Stimulated activated CD4-positive, alpha-beta T cell treated with anti-CD3 and anti-CD28 coated beads, TNF-alpha, amount 100 ng/mL, for 48 hours (primary cell): ENCODE measurements at regions not wholly inside any gene's neighbourhood (a gene's known extent, or its start where the extent isn't known, plus 50 kb on each side); places are given as distances from the start of the nearest gene placed in this dataset.

Experiments
- DNase-seq, 3 donors: peaks; one replicate each; pipeline ENCODE4 v3.0.0-alpha.2; 2020; ENCODE audit warnings: low read depth in 3 of 3

DNA sequence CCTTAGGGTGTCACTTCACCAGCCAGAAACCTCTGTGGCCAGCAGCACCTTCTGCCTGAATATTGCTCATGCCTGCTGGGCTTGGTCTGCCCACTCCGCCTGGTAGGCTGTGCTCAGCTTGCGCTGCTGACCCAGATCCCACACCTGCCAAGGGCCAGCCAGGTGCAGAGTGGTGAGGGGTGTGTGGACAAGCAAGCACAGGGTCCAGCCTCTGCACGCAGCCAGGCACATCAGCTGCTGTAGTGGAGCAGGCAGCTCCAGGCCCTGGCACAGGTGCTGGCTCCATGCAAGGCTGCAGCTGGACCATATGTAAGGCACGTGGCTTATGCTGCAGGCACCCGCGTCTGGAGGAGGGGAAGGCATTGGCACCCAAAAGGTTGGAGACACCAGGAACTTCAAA lies 567.4 kb downstream of the INHBA start:
- DNase-seq: no peak

DNA sequence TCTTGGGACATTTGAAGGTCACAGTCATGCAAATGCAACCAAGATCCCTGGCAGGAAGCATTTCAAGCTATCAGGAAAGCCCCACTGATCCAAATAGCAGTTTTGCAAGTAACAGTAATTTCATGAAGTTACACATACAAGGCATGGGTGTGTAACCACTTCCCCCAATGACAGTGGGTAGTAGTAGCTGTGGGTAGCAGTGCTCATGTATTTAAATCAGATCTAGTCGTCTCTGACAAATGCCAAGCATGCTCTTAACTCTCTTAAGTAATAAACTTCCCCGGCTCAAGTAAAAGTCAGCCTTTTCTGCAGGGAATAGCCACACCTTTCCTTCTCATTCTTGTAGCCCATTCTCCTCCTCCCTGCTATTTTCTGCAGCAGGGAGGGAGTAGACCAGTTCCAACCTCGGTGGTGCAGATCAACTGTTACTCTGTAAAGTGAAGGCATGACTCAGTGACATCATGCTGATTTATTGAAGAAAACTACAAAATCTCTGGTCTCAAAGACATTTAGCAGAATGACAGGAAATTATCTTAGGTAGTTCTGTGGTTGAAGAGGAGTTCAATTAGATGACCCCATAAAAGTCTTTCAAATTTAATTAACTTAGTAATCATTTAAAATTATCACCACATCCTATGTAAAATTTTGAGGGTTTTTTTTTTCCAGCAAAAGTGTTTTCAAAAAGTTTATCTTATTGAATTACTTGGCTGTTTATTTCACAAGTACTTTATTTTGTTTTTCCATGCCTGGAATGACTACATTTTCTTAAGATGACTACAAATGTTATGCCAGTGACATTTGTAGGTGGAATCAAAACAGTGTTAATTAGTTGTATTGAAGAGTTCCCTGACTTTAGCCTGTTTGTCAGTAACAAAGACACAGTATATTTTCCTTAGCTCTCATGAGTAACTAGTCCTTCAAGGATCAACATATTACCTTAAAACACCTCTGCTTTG lies 568.3 kb downstream of the INHBA start:
- DNase-seq: no peak

DNA sequence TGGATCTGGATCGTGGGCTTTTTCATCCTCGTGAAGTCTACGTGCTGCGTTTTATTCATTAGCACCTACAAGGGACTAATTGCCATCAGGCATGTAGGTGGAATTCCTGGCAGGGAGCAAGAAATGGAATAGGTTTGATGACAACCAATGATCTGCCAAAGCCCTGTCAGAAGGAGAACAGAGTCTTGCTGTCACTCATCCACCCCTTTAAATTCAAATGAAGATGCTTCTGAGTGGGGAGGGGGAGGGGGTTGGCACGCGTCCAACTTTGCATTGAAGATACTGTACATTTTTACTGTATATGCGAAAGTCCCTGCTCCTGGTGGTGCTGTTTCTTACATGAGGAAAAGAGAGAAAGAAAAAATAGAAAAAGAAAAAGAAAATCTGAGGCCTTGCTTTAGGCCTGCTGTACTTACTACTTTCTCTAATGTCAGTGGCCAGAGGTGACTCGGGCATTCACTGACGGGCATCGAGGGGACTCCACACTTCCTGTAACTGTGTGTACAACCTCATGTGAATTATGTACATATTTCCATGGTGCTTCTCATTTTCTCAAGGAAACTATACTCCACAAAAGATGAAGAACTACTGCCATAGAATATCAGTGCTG lies 569.1 kb downstream of the INHBA start:
- no peak for DNase-seq

DNA sequence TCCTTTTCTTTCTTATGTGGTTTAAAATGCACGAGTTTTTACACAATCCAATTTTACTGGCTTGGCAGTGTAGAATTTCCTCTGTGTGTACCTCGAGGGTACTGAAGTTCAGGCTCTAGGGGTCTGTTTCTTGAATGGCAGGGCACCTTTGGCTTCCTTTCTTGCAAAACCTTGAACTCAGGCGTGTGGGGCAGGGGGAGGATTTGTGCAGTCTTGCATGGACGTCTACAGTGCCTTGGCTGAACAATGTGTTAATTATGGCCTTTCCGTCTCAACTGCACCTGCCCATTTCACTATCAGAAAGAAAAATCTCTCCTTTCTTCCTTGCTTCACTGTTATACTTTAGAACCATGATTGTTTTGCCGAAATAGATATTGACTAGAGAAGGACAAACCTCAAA lies 570.9 kb downstream of the INHBA start:
- DNase-seq: no peak

DNA sequence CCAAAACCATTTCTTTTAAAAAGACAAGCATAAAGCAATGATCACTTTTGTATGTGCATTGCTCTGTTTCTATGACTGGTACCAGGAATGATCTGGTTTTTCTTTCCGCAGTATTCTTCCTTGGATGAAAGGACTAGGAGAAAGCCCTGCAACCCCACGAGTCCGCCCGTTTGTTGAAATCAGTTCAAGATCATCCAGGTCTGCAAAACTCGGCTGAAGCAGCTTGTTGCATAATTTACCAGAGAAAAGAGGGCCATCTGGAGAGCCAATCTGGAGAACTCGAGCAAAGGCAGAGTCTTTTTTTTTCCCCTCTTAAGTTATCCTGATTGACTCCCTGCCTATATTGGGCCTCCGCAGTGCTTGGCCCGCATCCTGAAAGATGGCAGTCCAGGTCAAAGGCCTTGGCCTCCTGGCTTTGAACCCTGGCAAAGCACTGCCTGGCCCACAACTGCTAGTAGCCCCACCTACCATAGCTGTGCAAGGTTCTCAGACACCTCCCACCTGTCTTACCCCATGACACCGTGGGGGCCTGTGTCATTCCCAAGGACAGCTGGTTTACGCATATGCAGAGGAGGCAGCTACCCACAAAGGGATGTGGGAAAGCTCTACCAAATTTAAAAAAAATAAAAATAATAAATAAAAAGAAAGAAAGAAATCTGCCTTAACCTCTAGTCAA lies 572.2 kb downstream of the INHBA start:
- DNase-seq: no peak

DNA sequence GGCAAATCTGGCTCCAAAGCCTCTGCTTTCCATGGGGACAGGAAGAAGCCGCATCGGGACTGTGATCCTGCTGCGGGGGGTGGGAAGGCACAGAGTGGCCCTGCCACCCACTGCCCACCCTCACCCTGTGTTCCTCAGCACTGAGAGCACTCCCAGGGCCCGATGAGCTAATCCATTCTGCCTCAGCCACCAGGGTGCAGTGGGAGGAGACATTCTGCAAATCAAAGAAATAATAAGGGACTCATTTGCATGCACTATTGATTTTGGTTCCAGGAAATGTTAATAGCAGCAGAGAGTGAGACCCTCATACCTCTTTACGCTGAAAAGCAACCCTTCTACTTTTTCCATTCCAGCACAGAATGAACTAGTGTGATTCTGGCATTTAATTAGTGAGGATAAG lies 572.8 kb downstream of the INHBA start:
- no peak for DNase-seq

DNA sequence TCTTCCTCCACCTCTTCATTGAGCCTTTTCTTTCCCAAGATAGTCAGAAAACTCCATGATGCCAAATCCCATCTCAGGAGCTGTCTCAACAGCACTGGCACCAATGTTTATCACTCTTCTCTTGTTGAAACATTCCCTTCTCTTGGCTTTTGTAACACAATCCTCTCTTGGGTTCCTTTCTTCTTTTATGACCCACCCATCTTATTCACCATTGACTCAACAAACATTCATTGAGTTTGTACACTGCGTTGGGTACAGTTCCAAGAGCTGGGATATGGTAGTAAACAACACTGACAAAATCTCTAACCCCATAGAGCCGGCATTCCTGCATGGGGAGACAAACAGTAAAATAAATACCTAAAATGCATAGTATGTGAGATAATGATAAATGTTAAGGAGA lies 577.5 kb downstream of the INHBA start:
- DNase-seq: no peak

DNA sequence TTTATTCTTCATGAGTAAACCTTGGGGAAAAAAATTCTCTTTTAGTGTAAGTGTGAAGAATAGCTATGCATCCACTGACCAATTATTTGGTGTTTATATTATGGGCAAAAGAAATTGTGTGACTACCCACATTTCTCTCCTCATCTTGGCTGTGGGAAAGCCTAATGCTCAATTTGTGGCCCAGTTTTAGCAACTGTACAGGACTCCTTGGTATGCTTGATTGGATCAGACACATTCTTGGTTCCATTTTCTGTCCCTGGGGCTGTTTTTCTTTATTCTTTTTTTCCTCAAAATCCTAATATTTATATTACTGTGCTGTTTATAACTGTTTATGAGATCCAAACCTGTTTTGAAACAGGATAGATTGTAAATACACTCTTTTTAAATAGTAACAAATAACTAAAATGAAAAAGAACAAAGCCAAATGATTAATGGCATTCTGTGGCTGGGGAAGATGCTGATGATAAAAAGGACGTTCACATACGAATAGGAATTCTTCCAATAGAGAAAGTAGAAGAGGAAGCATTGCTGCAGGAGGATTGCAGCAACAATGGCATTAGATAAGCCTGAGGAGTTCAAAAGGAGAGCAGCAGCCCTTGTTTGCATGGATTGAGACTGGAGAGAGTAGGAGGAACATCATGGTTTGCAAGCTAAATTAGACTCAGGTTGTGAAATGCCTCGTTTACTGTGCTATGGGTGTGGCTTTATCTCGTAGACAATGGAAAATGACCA lies 580.5 kb downstream of the INHBA start:
- no peak for DNase-seq

DNA sequence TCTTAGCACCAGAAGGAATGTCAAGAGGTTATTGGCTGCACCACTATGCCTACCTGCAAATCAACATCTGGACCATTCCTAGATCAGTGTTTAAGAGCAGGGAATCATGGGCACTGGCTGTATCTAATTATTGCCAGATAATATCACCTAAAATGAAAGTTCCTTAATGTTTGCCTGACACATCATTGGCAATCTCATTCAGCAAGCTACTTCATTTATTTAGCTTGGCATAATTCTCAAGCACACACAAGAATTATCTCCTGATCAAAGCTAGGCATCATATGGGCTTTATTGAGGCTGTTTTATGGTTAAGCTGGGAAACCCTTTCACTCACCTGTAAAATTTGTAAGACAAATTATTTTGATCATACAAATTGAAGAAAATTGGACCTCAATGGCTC lies 581.7 kb downstream of the INHBA start:
- DNase-seq: no peak

DNA sequence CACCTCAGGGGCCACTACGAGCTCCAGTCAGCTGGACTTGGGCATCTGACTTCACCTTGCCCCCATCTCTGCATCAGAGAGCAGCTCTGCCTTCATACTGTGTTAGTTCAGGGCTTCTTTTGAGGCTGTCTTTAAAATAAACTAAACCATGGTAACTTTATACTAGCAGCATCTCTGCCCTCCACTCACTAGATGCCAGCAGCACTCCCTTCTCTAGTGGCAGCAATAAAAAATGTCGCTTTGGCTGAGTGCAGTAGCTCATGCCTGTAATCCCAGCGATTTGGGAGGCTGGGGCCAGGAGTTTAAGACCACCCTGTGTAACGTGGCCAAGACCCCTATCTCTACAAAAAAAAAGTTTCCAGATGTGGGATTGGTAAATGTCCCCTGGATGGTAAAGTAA lies 584.4 kb downstream of the INHBA start:
- DNase-seq: no peak

DNA sequence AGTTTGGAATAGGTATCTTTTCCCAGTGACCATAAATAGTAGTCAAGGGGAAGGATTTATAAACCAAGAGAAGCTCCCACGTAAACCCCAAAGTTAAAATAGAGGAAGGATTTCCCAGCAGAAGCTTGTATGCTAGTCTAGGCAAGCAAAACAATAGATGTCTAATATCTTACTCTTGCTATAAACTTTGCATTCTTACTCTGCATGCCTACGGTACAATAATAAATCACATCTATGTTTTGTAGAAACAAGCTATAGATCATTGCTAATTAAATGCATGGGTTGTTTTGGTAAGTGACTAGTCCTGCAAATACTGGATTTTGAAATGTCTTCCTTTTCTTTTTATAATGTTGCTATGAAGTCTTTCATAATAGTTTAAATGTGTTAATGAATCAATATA lies 585.5 kb downstream of the INHBA start:
- DNase-seq: no peak

DNA sequence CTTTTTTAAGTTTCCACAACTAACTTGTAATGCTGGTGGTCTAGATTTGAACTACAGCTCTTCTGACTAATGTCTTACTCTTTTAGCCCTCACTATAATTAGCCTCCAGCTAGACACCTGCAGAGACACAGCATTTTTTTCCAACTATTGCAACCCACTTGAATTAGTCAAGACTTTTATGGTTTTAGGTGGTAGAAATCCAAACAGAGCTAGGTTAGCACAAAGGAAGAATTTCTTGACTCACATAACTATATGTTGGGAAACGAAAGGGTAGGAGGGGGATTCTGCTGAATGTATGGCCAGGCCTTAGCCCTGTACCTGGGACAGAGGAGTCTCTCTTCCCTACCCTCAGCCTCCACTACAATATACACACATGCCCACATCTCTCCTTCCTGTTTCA lies 586.1 kb downstream of the INHBA start:
- DNase-seq: no peak

DNA sequence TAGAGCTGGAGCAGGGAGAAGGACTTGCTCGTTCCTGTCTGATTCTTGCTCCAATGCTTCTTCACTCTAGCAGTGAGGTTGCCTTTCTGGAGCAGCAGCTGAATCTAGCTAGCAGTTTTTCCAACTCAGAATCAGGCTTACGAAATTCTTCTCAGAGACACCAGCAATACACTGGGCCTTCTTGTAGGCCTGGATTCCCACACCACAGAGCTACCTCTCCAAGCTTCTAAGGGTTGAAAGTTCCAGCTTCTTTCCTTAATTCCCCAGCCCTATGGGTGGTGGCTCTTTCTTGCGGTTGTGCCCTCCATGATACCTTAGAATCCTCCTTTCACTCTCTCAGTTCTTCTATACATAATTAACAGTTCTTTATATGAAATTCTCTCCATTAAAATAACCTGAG lies 586.6 kb downstream of the INHBA start:
- DNase-seq: no peak

DNA sequence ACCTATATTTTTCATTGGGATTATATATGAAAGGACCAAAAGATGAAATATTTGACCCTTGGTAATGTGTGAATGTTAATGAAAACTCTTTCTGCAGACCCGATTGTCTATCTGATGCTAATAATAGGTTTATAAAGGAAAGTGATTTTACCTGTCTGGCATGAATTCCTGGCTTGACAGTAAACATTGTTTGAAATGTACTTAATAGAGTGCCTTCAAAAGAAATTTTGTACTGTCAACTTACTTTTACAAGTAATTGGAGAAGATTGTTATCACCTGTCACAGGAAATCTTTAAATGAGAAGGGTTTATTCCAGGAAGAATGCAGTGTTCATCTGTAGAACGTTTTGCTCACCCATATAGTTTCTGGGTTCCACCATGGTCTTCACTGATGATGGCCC lies 588.2 kb downstream of the INHBA start:
- no peak for DNase-seq

DNA sequence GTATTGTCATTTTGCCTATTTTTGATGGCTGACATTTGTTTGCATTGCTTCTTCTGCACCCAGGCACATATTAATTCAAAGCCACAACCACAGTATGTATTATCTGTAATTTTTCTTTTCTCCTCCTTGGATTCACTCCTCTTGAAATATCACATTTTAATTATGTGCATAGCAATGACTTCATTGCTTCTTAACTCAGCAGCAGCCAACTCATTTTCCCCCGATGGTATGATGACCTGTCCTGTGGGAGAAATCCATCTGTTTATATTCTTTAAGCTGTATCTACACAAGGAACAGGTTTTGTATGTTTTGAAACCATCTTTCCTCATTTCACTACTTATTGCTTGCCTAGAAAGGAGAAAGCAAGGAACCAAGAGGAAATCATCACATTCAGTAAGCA lies 588.8 kb downstream of the INHBA start:
- DNase-seq: no peak

DNA sequence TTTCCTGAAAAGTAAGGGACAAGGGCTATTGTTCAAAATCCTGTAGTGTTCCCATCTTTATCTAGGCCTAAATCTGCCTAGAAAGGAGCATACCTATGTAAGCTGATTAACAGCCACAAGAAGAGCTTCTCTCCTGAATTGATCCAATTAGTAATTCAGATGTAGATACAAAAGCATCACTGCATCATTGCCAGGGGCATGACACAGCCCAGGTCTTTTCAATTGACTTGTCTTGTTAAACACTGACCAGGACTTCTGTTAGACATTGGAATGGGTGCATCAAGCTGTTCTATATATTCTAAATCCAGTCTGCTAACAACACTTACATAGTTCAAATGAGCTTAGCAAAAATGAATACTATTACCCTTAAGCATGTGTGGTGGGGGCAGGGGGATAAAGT lies 589.2 kb downstream of the INHBA start:
- DNase-seq: no peak

DNA sequence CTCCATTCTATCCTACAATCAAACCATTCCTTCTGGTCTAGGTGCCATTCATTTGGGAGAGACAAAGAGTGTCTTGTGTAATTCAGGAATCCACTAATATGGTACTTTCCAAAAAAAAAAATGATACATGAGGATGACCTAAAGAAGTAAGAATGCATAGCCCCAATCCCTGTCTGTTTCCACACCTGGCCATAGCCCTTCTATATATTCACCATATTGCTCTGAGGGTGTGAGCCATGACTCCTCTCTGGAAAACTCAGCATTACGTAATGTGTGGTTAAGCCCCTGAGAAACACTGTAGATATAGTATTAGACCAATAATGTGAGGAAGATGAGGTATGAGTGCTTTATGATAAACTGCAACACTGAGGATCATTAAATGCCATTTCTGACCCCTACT lies 592.7 kb downstream of the INHBA start:
- DNase-seq: no peak

DNA sequence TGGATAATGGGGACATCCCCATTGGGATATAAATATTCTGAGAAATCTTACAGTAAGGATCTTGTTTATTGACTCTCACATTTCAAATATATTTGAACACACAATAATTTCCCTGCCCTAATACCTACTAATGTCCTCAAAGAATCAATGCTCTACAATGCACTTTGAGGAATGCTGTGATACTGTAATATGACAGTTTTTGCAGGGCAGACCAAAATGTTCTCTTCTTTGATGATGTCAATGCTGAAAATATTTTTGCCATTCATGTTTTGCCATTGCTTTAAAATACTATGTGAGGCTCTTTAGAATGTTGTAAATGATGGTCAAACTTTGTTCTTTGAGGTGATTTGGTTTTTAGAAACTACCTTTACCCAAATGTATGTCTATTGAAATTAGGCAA lies 594.1 kb downstream of the INHBA start:
- no peak for DNase-seq

DNA sequence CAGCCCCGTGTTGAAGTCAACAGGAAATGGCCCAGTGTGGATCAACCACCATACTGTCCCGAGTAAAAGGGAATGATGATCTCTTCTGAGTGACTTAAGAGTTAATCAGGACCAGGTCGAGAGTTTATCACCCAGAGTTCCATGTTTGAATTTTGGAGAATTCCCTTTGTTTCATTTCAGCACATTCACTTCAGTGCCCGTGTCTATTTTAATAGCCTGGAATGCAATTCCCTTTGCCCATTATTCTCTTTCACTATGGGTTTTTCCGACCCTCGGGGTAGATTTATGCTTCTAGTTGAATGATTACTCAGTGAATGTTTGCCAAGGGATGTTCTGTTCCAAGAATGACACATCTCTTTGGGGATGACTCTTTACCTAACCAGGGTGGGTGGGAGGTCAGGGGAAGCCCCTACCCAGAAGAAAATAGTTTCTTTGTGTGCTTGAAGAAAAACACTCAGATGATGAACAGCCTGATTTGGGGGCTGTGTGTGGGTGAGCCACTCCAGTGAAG lies 594.9 kb downstream of the INHBA start:
- no peak for DNase-seq

DNA sequence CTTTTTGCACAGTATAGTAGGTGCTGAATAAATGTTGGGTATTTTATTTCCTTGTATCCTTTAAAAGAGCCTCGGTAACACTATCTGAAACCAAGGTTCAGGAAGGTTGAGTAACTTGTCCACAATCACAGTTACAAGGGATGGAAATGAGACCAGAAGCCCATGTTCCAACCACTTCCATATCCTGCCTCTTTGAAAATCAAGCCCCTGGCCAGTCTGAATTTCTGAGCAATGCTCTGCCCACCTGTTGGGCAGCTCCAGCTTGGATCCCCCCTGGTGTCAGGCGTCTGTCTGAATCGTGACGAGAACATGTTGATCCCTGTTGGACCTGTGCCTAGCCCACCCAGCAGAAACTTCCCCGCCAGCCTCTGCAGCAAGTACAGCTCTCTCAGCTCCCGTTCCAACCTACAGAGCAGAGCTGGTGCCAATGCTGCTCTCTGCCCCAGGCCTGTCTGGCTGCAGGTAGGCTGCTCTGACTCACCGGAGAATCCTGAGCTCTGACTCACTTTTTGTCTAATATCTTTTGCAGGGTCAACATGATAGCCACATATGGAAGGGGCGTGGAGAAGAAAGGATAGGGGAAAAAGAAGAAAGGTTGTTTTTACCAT lies 595.5 kb downstream of the INHBA start:
- no peak for DNase-seq

DNA sequence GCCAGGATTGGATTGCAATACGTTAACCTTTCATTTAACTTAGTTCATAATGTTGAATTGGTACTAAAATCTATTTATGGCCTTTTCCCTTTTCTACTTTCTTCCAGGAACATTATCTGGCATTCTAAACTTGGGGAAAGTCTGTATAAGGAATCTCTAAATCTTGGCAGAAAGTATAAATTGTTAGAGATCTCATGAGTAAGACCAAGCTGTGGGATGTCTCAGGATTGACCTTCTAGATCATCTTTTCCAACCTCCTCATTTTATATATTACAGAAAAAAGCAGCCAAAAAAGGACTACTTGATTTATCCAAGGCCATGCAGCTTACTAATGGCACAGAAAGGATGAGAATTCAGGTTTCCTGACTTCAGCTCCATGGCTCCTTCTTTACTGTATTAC lies 598.3 kb downstream of the INHBA start:
- no peak for DNase-seq

DNA sequence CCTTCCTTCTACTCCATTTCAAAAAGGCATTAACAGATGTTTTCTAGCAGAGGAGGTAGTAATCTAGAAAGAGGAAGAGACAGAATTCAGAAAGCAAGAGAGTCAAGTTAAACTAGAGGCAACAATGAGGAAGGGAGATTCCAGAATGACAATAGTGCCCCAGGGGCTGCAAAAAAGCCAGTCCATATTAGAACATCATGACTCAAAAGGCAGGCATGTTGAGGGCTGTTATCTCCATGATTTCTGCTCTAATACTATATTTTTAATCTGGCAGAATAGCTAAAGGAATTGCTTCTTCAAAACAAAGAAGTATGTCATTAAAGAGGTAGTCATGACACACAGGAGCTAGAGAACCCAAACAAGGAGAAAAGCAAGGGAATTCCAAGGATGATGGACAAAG lies 599.6 kb downstream of the INHBA start:
- no peak for DNase-seq
